ENCODE measurements at regions not wholly inside any gene's neighbourhood (a gene's known extent, or its start where the extent isn't known, plus 50 kb on each side); places are given as distances from the start of the nearest gene placed in this dataset.
"Not testable (repeated sequence)": the region's sequence is repeated elsewhere in the genome, so short reads cannot be mapped to it uniquely, and the experiment has no call there.

- DNase-seq (ENCODE audit: low read depth), result peak; percentile 23
Measured at GRCh38 chr6:166877906-166878305, 78.4 kb downstream of the RNASET2 start.

GRCh38 chr6:166877349-166877748 lies 79.0 kb downstream of the RNASET2 start:
- no peak for DNase-seq (ENCODE audit: low read depth)

DNA sequence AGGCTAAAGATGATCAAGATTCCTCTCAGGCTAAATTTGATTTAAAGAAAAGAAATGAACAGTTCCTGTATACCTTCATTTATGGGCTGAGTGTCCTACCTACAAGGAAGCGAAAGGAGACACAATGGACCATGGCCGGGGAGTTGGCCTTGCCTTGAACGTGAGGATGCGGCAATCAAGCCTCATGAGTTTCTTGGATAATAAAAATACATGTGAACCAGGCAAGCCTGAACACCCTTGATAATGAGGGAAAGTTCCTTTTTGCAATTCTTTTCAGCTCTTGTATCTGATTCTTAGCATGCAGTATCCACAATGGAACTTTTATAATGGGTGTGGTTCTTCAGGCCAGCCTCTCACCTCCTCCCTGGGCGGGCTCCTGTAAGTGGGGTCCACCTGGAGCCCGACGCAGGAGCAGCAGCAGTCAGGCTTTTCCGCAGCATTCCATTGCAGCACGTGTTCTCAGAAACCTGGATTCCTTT lies 83.8 kb downstream of the RNASET2 start:
- DNase-seq (ENCODE audit: low read depth), result no peak

GRCh38 chr6:166870602-166871208 lies 85.6 kb downstream of the RNASET2 start:
- no peak for DNase-seq (ENCODE audit: low read depth)

DNA sequence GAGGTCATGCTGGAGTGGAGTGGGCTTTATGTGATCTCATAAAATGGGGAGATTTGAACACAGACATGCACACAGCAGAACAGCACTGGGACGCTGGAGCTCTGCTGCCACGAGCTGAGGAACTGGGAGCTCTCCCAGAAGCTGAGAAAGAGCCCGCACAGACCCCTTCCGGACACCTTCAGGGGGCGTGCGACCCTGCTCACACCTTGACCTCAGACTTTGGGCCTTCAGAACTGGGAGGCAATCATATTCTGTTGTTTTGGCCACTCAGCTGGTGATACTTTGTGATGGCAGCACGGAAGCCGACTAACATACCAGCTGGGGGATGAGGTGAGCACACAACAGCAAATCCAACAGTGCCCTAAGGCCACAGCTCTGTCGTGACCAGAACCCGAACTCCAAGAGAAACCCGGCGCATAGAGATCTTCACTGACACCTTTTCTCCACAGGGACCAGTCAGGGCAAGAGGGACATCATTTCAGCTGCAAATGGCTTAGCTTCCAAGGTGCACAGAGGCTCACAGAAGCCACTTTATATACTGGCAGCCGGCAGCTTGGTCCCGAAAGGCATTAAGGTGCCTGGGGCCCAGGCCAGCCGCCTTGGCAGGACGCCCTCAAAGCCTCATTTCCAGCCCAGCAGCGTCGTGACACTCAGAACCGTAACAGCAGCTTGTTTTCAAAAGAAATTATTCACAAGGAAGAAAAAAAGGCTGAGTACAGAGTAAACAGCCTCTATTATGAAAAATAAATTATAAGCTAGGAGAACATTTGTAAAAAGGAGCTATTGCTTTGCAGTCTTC lies 89.3 kb downstream of the RNASET2 start:
- DNase-seq (ENCODE audit: low read depth), result no peak

GRCh38 chr6:166864333-166864732 lies 92.0 kb downstream of the RNASET2 start:
- no peak for DNase-seq (ENCODE audit: low read depth)

- no peak for DNase-seq (ENCODE audit: low read depth)
Measured at GRCh38 chr6:166862978-166863530, 93.3 kb downstream of the RNASET2 start.

DNA sequence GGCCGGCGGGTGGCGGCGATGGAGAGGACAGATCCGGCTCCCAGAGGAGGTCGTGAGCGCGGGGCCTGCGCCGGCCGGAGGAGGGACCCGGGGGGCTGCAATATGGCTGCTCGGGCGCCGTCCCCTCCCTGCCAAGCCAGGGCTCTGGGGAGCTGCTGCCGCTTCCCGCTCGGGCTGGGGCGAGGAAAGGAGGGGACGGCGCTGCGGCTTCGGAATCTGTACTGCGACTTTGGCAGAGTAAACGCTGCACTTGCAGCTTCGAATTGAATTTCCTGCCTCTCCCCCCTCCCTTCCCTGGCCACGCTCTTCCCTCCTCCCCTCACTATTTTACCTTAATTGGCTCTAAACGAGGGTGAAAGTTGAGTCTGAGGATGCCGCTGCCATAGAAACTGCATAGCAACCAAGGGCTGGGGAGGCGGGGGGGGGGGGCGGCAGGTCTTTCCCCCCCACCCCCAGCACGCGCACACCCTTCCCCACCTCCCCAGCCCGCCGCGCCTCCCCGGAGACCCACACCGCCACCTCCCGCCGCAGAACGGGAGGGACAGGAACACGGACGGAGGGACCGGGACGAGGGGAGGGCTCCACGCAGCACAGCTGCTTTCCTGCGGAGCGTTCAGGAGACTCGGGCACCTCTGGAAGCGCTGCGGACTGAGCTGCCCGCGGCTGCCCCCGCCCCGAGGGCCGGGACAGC lies 93.9 kb downstream of the RNASET2 start:
- DNase-seq (ENCODE audit: low read depth), result no peak

DNA sequence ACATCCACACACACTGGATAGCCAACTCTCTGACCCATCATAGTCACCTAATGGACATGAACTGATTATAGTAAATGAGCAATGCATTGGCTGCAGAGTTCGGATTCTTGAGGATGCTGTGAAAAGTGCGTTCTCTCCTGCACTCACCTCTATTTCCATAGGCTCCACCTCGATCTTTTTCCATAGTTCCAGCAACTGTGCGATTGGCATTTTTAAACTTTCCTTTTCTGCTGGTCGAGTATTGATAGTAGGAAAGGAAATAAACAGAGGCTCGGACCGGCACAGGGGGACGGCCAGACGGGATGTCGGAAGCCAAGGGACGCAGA lies 94.4 kb downstream of the RNASET2 start:
- no peak for DNase-seq (ENCODE audit: low read depth)

GRCh38 chr6:166861304-166861703 lies 95.0 kb downstream of the RNASET2 start:
- no peak for DNase-seq (ENCODE audit: low read depth)

GRCh38 chr6:166860392-166860791 lies 96.0 kb downstream of the RNASET2 start:
- no peak for DNase-seq (ENCODE audit: low read depth)

DNA sequence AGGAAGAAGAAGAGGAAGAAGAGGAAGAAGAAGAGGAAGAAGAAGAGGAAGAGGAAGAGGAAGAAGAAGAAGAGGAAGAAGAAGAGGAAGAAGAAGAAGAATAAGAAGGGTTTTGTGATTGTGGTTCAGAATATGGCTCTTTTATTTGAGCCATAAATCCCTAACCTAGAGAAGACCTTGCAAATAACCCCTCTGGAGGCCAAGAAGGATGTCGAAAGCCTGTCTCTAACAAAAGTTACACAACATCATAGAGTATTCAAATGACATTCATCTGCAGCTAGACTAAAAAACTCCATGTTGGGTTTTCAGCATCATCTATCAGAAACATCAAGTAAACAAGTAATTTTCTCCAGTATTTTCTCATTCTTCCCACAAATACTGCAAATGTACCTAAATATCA lies 100.9 kb downstream of the RNASET2 start:
- DNase-seq (ENCODE audit: low read depth), result no peak

- no peak for DNase-seq (ENCODE audit: low read depth)
Measured at GRCh38 chr6:166853371-166854325, 102.7 kb downstream of the RNASET2 start.

DNA sequence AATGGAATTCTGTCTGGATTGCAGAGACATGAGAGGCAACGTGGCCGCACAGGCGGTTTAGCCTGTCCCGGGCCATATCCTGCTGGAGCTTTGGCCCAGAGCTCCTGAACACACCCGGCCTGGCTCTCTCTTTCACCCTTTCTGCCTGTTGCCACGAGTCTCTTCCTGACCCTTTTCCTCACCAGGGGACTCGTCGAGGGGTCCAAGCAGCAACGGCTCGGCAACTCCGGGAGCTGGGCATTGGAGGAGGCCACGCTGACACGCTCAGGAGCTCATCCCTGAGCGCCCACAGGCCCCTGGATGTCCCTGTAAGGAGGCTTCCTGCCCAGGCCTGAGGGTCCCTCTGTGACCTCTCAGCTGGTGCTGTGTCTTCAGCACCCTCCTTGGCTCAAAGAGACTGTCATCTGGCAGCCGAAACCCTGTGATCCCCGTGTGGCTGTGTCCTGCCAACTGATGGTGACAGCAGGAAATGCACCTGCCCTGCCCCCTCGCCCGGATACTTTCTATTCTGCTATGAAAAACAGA lies 103.8 kb downstream of the RNASET2 start:
- no peak for DNase-seq (ENCODE audit: low read depth)

- DNase-seq (ENCODE audit: low read depth), result no peak
Measured at GRCh38 chr6:166851911-166852310, 104.4 kb downstream of the RNASET2 start.

- DNase-seq (ENCODE audit: low read depth), result no peak
Measured at GRCh38 chr6:166851426-166851825, 104.9 kb downstream of the RNASET2 start.

DNA sequence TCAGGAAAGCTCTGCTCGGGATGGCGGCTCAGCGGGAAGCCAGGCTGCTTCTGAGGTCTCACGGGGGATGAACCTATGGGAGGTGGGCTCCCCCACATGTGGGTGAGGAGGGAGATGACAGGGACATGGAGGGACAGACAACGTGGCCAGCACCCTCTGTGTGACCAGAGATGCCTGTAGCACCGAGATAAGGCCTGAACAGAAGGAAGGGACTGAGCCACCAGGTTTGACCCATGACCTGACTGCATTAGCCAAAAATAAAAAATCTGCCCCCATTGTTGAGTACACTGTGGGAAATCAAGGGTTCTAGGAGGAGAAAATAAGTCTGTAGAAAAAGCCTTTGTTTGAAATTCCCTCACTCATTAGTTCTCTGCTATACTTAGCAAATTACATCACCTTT lies 105.7 kb downstream of the RNASET2 start:
- no peak for DNase-seq (ENCODE audit: low read depth)

- DNase-seq (ENCODE audit: low read depth), result no peak
Measured at GRCh38 chr6:166849749-166850183, 106.6 kb downstream of the RNASET2 start.

- DNase-seq (ENCODE audit: low read depth), result no peak
Measured at GRCh38 chr6:166848979-166849748, 107.2 kb downstream of the RNASET2 start.

DNA sequence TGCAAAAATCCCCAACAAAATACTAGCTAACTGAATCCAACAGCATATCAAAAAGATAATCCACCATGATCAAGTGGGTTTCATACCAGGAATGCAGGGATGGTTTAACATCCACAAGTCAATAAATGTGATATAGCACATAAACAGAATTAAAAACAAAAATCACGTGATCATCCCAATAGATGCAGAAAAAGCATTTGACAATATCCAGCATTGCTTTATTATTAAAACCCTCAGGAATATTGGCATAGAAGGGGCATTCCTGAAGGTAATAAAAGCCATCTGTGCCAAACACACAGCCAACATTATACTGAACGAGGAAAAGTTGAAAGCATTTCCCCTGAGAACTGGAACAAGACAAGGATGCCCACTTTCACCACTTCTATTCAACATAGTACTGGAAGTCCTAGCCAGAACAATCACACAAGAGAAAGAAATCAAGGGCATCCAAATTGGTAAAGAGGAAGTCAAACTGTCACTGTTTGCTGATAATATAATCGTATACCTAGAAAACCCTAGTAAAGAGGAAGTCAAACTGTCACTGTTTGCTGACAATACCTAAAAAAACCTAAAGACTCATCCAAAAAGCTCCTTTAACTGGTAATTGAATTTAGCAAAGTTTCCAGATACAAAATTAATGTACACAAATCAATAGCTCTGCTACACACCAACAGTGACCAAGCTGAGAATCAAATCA lies 109.8 kb downstream of the RNASET2 start:
- not testable (repeated sequence) for DNase-seq (ENCODE audit: low read depth)

Measured in M059J (cell line).